Effector memory CD4-positive, alpha-beta T cell (primary cell): ENCODE measurements at regions not wholly inside any gene's neighbourhood (a gene's known extent, or its start where the extent isn't known, plus 50 kb on each side); places are given as distances from the start of the nearest gene placed in this dataset.

Experiments used
- DNase-seq, 3 donors: peaks; one replicate each; pipeline ENCODE4 v3.0.0-alpha.2; 2020
- H3K27ac ChIP-seq: 2 replicates; pipeline ENCODE4 v1.7.0; 2013; ENCODE audit warnings: mild to moderate bottlenecking, low read length, moderate library complexity; ENCODE audit not compliant: insufficient read depth, poor library complexity, severe bottlenecking
- H3K27me3 ChIP-seq: replicated peaks from 2 replicates; pipeline ENCODE4 v1.7.0; 2013; ENCODE audit warnings: mild to moderate bottlenecking, low read length; ENCODE audit not compliant: insufficient read depth, control insufficient read depth, poor library complexity, severe bottlenecking
- H3K36me3 ChIP-seq: 2 replicates; pipeline ENCODE4 v1.7.0; 2013; ENCODE audit warnings: mild to moderate bottlenecking, low read length, moderate library complexity; ENCODE audit not compliant: control insufficient read depth, insufficient read depth
- H3K4me1 ChIP-seq: 2 replicates; pipeline ENCODE4 v1.7.0; 2013; ENCODE audit warnings: low read length, mild to moderate bottlenecking; ENCODE audit not compliant: control insufficient read depth, insufficient read depth, poor library complexity, severe bottlenecking
- H3K4me3 ChIP-seq: 2 replicates; pipeline ENCODE4 v1.7.0; 2013; ENCODE audit warnings: low read length, low read depth, mild to moderate bottlenecking; ENCODE audit not compliant: insufficient read depth, poor library complexity, severe bottlenecking
- H3K9me3 ChIP-seq: 2 replicates; pipeline ENCODE4 v1.7.0; 2013; ENCODE audit warnings: mild to moderate bottlenecking, low read length, moderate library complexity; ENCODE audit not compliant: control insufficient read depth

DNA sequence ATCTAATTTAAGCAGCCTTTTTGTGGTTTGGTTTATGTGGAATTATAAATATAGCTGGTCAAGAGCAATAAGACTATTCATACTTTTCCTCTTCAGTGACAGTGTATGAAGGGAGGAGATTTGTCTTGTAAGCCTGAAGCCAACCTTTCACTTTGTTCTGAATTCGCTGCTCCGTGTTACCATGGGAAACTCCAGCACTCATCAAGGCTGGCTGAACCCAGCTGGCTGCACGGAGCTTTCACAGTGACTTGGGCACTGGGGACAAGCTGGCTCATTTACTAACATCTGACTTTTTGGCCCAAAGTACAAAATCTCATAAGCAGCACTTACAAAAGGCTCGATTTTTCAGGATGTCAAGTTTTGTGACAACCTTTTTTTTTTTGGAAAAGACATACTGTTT is 120.4 kb upstream of the GRIA4 start:
- Histone ChIP-seq H3K9me3 (no peaks in the 10 kb centered on the region), H3K4me1 (no peaks in the 10 kb centered on the region), H3K27ac (no peak overlapping the region), H3K4me3 (no peak overlapping the region), H3K36me3 (no peaks in the 10 kb centered on the region), H3K27me3 (no peaks in the 10 kb centered on the region)
- DNase-seq: no peak

GRCh38 chr11:105486929-105487328 is 122.9 kb upstream of the GRIA4 start:
- Histone ChIP-seq H3K4me3 (no peak overlapping the region), H3K36me3 (no peaks in the 10 kb centered on the region), H3K4me1 (no peaks in the 10 kb centered on the region), H3K27me3 (no peaks in the 10 kb centered on the region), H3K9me3 (no peaks in the 10 kb centered on the region), H3K27ac (no peak overlapping the region)
- DNase-seq: no peak

- no peak overlapping the region for H3K4me3 ChIP-seq
- no peak for DNase-seq
- no peaks in the 10 kb centered on the region for H3K9me3 ChIP-seq
- H3K27me3 ChIP-seq: no peaks in the 10 kb centered on the region
- H3K4me1 ChIP-seq: no peaks in the 10 kb centered on the region
- H3K36me3 ChIP-seq: no peaks in the 10 kb centered on the region
- no peak overlapping the region for H3K27ac ChIP-seq
Observed at GRCh38 chr11:105469931-105470330, 139.9 kb upstream of the GRIA4 start.

DNA sequence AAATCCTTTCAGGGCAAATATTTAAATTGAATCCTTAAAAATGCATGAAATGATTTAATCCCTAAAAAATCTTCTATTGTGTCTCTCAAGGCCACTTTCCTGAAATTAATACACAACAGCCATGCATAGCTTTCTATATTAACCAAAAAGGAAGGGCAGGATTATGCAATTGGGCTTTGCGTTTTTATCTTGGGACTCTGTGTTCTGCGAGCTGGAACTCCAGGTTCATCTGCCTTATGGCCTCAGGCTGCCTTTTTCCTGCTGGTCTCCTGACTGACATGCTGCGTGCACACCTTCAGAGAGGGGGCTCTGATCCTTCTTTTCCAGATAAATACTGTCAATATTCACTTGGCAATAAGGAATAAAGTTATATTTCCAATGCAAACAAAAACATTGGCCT is 141.7 kb upstream of the GRIA4 start:
- no peak overlapping the region for H3K27ac ChIP-seq
- H3K9me3 ChIP-seq: no peaks in the 10 kb centered on the region
- DNase-seq: no peak
- H3K4me1 ChIP-seq: no peaks in the 10 kb centered on the region
- H3K36me3 ChIP-seq: no peaks in the 10 kb centered on the region
- H3K4me3 ChIP-seq: no peak overlapping the region
- no peaks in the 10 kb centered on the region for H3K27me3 ChIP-seq

- DNase-seq: no peak
- Histone ChIP-seq H3K27ac (no peak overlapping the region), H3K36me3 (no peaks in the 10 kb centered on the region), H3K27me3 (no peaks in the 10 kb centered on the region), H3K4me1 (no peaks in the 10 kb centered on the region), H3K4me3 (no peak overlapping the region), H3K9me3 (no peaks in the 10 kb centered on the region)
Observed at GRCh38 chr11:105466582-105467228, 143.2 kb upstream of the GRIA4 start.

DNA sequence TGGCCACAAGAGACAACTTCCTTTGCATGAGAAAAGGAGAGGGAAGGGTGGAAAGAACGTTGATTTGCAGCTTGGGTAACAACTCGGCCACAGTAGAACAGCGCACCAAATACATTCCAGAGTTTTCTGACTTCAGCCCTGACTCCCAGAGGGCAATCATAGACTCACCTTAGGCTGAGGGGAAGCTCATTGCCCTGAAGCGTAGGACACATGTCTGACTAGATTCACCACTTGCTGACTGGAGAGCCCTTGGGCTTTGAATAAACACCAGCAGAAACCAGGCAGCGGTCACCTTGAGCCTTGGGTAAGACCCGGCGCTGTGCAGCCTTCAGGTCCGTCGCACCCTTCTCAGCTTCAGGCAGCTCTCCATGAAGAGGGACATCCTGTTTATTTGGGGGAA is 151.8 kb upstream of the GRIA4 start:
- no peak overlapping the region for H3K4me3 ChIP-seq
- H3K27ac ChIP-seq: no peak overlapping the region
- no peaks in the 10 kb centered on the region for H3K36me3 ChIP-seq
- no peaks in the 10 kb centered on the region for H3K27me3 ChIP-seq
- no peak for DNase-seq
- H3K9me3 ChIP-seq: no peaks in the 10 kb centered on the region
- H3K4me1 ChIP-seq: no peaks in the 10 kb centered on the region

GRCh38 chr11:105456950-105457349 is 152.9 kb upstream of the GRIA4 start:
- Histone ChIP-seq H3K4me1 (no peaks in the 10 kb centered on the region), H3K4me3 (no peak overlapping the region), H3K9me3 (no peaks in the 10 kb centered on the region), H3K27me3 (no peaks in the 10 kb centered on the region), H3K27ac (no peak overlapping the region), H3K36me3 (no peaks in the 10 kb centered on the region)
- no peak for DNase-seq

- no peaks in the 10 kb centered on the region for H3K27me3 ChIP-seq
- H3K36me3 ChIP-seq: no peaks in the 10 kb centered on the region
- DNase-seq: no peak
- no peak overlapping the region for H3K4me3 ChIP-seq
- no peaks in the 10 kb centered on the region for H3K9me3 ChIP-seq
- H3K27ac ChIP-seq: no peak overlapping the region
- no peaks in the 10 kb centered on the region for H3K4me1 ChIP-seq
Observed at GRCh38 chr11:105449100-105449734, 160.7 kb upstream of the GRIA4 start.

GRCh38 chr11:105448703-105449079 is 161.2 kb upstream of the GRIA4 start:
- no peaks in the 10 kb centered on the region for H3K4me1 ChIP-seq
- no peaks in the 10 kb centered on the region for H3K9me3 ChIP-seq
- H3K27ac ChIP-seq: no peak overlapping the region
- H3K36me3 ChIP-seq: no peaks in the 10 kb centered on the region
- H3K4me3 ChIP-seq: no peak overlapping the region
- no peaks in the 10 kb centered on the region for H3K27me3 ChIP-seq
- no peak for DNase-seq

GRCh38 chr11:105447936-105448702 is 161.8 kb upstream of the GRIA4 start:
- Histone ChIP-seq H3K36me3 (no peaks in the 10 kb centered on the region), H3K27me3 (no peaks in the 10 kb centered on the region), H3K9me3 (no peaks in the 10 kb centered on the region), H3K4me3 (no peak overlapping the region), H3K27ac (no peak overlapping the region), H3K4me1 (no peaks in the 10 kb centered on the region)
- no peak for DNase-seq
